ENCODE measurements at regions not wholly inside any gene's neighbourhood (a gene's known extent, or its start where the extent isn't known, plus 50 kb on each side); places are given as distances from the start of the nearest gene placed in this dataset.
A peak's percentile ranks its signal among the peaks of the same experiment; 100 is the strongest.

DNA sequence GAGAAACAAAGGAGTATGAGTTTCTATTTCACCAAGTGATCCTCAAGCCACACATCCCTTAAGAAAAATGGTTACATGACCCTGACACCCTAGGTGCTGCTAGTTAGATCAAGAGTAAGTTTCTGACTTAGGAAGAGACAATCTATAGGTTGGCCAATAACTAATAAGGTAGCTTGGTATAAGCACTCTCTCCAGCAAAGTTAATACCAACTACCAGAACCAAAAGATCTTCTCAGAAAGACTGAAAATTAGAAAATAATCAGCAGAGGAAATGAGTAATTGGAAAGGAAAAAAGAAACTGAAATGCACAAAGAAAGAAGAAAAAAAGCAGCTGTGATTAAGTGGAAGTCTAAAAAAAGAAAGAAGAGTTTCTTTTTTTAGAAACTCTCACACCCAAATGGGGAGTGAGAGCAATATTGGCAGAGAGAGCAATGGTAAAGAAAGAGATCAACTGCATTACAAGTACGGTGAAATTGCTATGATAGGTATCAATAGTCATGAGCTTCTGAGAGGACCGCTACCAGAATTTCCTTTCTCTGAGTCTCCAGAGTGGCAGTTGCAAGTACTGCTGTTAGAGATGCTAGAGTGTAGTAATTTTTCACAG, 195.5 kb downstream of the TMEM167A start:
- ATAC-seq, result peak; percentile 54
- WGBS (ENCODE audit: insufficient coverage, insufficient replicate concordance, low lambda C conversion rate, missing lambda C conversion rate), result 44% methylated on average over 2 of the region's 2 CpGs
- CTCF ChIA-PET, result interaction anchor here (0.6 to 1.5 kb wide), 3 partner anchors 197 to 550 kb away, joined by 3 read pairs; no protein-coding TSS in a partner anchor
- TF ChIP-seq SREBF1 (IDR thresholded peaks at IDR 0.05; ENCODE audit: low read length) (no peak), MEF2B (IDR thresholded peaks at IDR 0.05; ENCODE audit: partially characterized antibody, poor library complexity, severe bottlenecking) (peak; percentile 57), YBX1 (IDR thresholded peaks at IDR 0.05) (no peak), SIX5 (IDR thresholded peaks at IDR 0.05; ENCODE audit: low read depth, low read length, severe bottlenecking) (no peak), LARP7 (IDR thresholded peaks at IDR 0.05) (no peak), MEF2A (IDR thresholded peaks at IDR 0.05; ENCODE audit: insufficient read depth, low read depth, low read length) (peak; percentile 67; the same call in 1 of the 2 replicates)
- TF ChIP-seq, protein P1, sequence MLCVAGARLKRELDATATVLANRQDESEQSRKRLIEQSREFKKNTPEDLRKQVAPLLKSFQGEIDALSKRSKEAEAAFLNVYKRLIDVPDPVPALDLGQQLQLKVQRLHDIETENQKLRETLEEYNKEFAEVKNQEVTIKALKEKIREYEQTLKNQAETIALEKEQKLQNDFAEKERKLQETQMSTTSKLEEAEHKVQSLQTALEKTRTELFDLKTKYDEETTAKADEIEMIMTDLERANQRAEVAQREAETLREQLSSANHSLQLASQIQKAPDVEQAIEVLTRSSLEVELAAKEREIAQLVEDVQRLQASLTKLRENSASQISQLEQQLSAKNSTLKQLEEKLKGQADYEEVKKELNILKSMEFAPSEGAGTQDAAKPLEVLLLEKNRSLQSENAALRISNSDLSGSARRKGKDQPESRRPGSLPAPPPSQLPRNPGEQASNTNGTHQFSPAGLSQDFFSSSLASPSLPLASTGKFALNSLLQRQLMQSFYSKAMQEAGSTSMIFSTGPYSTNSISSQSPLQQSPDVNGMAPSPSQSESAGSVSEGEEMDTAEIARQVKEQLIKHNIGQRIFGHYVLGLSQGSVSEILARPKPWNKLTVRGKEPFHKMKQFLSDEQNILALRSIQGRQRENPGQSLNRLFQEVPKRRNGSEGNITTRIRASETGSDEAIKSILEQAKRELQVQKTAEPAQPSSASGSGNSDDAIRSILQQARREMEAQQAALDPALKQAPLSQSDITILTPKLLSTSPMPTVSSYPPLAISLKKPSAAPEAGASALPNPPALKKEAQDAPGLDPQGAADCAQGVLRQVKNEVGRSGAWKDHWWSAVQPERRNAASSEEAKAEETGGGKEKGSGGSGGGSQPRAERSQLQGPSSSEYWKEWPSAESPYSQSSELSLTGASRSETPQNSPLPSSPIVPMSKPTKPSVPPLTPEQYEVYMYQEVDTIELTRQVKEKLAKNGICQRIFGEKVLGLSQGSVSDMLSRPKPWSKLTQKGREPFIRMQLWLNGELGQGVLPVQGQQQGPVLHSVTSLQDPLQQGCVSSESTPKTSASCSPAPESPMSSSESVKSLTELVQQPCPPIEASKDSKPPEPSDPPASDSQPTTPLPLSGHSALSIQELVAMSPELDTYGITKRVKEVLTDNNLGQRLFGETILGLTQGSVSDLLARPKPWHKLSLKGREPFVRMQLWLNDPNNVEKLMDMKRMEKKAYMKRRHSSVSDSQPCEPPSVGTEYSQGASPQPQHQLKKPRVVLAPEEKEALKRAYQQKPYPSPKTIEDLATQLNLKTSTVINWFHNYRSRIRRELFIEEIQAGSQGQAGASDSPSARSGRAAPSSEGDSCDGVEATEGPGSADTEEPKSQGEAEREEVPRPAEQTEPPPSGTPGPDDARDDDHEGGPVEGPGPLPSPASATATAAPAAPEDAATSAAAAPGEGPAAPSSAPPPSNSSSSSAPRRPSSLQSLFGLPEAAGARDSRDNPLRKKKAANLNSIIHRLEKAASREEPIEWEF (IDR thresholded peaks at IDR 0.05; ENCODE audit: insufficient replicate concordance, low read depth, low read length), result no peak
- TF ChIP-seq, protein P2, sequence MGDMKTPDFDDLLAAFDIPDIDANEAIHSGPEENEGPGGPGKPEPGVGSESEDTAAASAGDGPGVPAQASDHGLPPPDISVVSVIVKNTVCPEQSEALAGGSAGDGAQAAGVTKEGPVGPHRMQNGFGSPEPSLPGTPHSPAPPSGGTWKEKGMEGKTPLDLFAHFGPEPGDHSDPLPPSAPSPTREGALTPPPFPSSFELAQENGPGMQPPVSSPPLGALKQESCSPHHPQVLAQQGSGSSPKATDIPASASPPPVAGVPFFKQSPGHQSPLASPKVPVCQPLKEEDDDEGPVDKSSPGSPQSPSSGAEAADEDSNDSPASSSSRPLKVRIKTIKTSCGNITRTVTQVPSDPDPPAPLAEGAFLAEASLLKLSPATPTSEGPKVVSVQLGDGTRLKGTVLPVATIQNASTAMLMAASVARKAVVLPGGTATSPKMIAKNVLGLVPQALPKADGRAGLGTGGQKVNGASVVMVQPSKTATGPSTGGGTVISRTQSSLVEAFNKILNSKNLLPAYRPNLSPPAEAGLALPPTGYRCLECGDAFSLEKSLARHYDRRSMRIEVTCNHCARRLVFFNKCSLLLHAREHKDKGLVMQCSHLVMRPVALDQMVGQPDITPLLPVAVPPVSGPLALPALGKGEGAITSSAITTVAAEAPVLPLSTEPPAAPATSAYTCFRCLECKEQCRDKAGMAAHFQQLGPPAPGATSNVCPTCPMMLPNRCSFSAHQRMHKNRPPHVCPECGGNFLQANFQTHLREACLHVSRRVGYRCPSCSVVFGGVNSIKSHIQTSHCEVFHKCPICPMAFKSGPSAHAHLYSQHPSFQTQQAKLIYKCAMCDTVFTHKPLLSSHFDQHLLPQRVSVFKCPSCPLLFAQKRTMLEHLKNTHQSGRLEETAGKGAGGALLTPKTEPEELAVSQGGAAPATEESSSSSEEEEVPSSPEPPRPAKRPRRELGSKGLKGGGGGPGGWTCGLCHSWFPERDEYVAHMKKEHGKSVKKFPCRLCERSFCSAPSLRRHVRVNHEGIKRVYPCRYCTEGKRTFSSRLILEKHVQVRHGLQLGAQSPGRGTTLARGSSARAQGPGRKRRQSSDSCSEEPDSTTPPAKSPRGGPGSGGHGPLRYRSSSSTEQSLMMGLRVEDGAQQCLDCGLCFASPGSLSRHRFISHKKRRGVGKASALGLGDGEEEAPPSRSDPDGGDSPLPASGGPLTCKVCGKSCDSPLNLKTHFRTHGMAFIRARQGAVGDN (IDR thresholded peaks at IDR 0.05), result no peak
- TF ChIP-seq, protein P3, sequence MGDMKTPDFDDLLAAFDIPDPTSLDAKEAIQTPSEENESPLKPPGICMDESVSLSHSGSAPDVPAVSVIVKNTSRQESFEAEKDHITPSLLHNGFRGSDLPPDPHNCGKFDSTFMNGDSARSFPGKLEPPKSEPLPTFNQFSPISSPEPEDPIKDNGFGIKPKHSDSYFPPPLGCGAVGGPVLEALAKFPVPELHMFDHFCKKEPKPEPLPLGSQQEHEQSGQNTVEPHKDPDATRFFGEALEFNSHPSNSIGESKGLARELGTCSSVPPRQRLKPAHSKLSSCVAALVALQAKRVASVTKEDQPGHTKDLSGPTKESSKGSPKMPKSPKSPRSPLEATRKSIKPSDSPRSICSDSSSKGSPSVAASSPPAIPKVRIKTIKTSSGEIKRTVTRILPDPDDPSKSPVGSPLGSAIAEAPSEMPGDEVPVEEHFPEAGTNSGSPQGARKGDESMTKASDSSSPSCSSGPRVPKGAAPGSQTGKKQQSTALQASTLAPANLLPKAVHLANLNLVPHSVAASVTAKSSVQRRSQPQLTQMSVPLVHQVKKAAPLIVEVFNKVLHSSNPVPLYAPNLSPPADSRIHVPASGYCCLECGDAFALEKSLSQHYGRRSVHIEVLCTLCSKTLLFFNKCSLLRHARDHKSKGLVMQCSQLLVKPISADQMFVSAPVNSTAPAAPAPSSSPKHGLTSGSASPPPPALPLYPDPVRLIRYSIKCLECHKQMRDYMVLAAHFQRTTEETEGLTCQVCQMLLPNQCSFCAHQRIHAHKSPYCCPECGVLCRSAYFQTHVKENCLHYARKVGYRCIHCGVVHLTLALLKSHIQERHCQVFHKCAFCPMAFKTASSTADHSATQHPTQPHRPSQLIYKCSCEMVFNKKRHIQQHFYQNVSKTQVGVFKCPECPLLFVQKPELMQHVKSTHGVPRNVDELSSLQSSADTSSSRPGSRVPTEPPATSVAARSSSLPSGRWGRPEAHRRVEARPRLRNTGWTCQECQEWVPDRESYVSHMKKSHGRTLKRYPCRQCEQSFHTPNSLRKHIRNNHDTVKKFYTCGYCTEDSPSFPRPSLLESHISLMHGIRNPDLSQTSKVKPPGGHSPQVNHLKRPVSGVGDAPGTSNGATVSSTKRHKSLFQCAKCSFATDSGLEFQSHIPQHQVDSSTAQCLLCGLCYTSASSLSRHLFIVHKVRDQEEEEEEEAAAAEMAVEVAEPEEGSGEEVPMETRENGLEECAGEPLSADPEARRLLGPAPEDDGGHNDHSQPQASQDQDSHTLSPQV (IDR thresholded peaks at IDR 0.05), result no peak

More for the DNA sequence above, 195.5 kb downstream of the TMEM167A start:
- Histone ChIP-seq H3K27ac (ENCODE audit: control insufficient read depth, insufficient read depth) (no peak overlapping the region), H3K79me2 (ENCODE audit: control insufficient read depth, insufficient read depth, low read length) (no peaks in the 10 kb centered on the region), H4K20me1 (ENCODE audit: control insufficient read depth, insufficient read depth) (no peaks in the 10 kb centered on the region), H3K4me2 (ENCODE audit: control insufficient read depth, insufficient read depth) (peak overlapping the region; percentile 13), H3K27me3 (replicated peaks in 1 of 2; ENCODE audit: control insufficient read depth in 2 of 2, insufficient read depth in 2 of 2, low read length in 1 of 2) (no peaks in the 10 kb centered on the region), H3K9me3 (replicated peaks; ENCODE audit: control insufficient read depth, insufficient read depth, low read length) (peaks cover 3% of the 10 kb centered on the region; the same call in 2 of the 3 replicates), H3K4me1 (ENCODE audit: control insufficient read depth, insufficient read depth, low read length) (no peaks in the 10 kb centered on the region; the same call in 1 of the 2 replicates), H3K9ac (ENCODE audit: control insufficient read depth, insufficient read depth, low read length) (no peak overlapping the region), H3K36me3 (ENCODE audit: control insufficient read depth in 2 of 2, insufficient read depth in 2 of 2, low read length in 1 of 2) (no peaks in the 10 kb centered on the region), H2AFZ (ENCODE audit: control insufficient read depth, low read depth, low read length) (no peak overlapping the region), H3K4me3 (no peak overlapping the region)
- intact Hi-C loops (cut with micrococcal nuclease; ENCODE audit: unreplicated experiment), result loop anchor here (2.0 to 10.0 kb wide), 2 partner anchors 61 to 553 kb away; no protein-coding TSS in a partner anchor
- in situ Hi-C loops (cut with MboI), result no loop called here
- BruUV-seq (replicated peaks), result no TSS peak
- ChIA-PET SMC1A (ENCODE audit: uncharacterized antibody, unreplicated experiment) (interaction anchor here (0.6 to 1.3 kb wide), 3 partner anchors 131 to 381 kb away, joined by 3 to 4 read pairs (median 4); no protein-coding TSS in a partner anchor), RAD21 (ENCODE audit: unreplicated experiment) (interaction anchor here (1.0 to 1.7 kb wide), 2 partner anchors 61 to 62 kb away, joined by 3 to 5 read pairs; no protein-coding TSS in a partner anchor), POLR2A (no interaction called here)
- DNase-seq (ENCODE audit: low read depth, low spot score) (peak; percentile 13), FAIRE-seq (no peak)

Measured in GM12878 (cell line).